ENCODE measurements at regions not wholly inside any gene's neighbourhood (a gene's known extent, or its start where the extent isn't known, plus 50 kb on each side); places are given as distances from the start of the nearest gene placed in this dataset.

DNA sequence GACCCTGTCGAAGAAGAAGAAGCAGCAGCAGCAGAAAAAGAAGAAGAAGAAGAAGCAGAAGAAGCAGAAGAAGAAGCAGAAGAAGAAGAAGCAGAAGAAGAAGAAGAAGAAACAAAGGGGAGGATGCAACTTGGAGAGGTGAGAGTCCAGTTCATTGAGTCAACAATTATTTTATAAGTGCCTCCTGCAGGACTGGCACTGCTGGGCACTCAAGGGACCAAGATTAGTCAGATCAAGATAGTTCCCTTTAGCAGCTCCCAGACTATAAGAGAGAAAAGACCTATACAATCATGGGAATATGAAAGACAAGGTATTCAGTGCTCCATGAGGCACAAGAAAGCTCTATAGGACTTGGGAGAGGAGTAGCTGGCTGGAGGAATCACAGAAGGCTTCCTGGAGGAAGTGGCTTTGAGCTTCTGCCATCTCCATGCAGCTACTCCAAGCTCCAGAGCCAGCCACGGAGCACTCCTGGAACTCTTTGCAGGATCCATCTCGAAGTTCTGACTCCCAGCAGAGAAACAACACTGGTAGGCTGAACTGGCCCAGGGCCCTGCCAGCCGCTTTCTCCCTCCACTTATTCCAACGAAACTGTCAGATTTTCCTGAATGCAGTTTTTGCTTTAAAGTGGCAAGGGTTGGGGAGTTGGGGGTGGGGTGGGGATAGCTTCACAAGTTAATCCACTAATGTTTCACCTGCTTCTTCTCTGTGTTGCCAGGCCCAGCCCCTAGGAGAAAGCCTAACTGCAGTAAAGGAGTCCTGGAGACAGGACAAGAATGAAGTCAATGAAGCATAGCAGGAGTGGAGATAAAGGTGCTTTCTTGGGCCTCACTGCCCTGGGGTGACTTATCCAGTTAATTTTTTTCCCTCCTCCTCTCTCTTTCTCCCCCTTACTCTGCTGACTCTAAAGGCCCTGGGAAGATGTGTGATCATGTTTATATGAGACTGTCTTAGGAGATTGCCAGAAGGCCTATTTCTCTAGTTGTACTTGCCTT is 140.1 kb upstream of the PARP11 start:
- TF ChIP-seq, protein P1, sequence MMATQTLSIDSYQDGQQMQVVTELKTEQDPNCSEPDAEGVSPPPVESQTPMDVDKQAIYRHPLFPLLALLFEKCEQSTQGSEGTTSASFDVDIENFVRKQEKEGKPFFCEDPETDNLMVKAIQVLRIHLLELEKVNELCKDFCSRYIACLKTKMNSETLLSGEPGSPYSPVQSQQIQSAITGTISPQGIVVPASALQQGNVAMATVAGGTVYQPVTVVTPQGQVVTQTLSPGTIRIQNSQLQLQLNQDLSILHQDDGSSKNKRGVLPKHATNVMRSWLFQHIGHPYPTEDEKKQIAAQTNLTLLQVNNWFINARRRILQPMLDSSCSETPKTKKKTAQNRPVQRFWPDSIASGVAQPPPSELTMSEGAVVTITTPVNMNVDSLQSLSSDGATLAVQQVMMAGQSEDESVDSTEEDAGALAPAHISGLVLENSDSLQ (IDR thresholded peaks at IDR 0.05) = no peak
- TF ChIP-seq HDGF (IDR thresholded peaks at IDR 0.05; ENCODE audit: borderline replicate concordance) (no peak), SUZ12 (IDR thresholded peaks at IDR 0.05) (no peak), ELF4 (IDR thresholded peaks at IDR 0.05) (no peak), ZNF384 (IDR thresholded peaks at IDR 0.05) (no peak)

All from HEK293T (cell line).